SH-SY5Y (cell line): ENCODE measurements at regions not wholly inside any gene's neighbourhood (a gene's known extent, or its start where the extent isn't known, plus 50 kb on each side); places are given as distances from the start of the nearest gene placed in this dataset.

ENCODE experiments used
- GATA2 ChIP-seq: IDR thresholded peaks from 2 replicates; pipeline ENCODE4 v1.6.1; 2011; ENCODE audit warnings: mild to moderate bottlenecking, low read depth, low read length
- GATA3 ChIP-seq: IDR thresholded peaks from 2 replicates; pipeline ENCODE4 v1.6.1; 2011; ENCODE audit warnings: low read depth, mild to moderate bottlenecking, low read length, moderate library complexity

GRCh38 chr2:8414946-8415879 is 266.6 kb upstream of the ID2 start:
- TF ChIP-seq GATA2: no peak
- TF ChIP-seq GATA3: no peak
